ENCODE measurements at regions not wholly inside any gene's neighbourhood (a gene's known extent, or its start where the extent isn't known, plus 50 kb on each side); places are given as distances from the start of the nearest gene placed in this dataset.

DNA sequence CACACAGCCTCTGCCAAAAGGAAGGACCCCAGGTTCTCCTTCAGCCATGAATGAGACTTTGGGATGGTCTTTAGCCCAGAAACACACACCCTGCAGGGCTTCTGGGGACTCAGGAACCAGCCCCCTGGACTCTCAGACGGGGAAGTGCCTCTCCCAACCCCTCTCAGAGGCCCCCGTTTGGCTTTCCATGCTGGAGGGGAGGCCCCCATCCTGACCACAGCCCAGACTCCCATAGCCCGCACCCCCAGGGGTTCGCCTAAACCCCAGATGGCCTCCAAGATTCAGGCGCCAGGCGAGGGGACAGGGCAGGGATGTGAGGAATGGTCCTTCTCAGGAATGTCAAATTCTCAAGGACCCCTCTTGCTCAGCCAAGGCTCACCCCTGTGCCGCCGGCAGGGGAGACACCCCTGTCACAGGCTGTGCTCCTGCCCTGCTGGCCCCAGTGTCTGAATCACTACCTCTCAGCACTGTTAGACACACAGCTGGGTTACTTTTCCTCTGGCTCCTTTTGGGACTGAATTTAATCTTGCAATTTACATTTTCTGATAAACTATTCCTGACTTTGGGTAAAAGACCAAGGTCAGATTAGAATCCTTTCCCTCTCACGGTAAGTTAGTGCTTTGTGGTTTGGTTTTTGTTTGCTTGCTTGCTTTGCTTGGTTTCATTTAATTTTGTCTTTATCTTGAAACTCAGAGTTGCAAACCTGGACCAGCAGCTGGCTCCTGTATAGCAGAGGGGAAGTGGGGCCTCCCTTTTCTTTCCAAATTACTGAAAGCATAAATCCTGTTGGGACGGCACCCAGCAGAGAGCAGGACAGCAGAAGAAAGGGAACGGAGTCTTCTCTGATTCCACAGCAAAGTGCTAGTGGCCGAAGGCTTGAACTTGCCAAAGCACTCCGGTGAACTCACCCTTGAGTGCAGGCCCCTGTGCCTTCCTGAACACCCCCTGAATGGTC, 198.9 kb upstream of the RAB6C start:
- no peaks in the 10 kb centered on the region for H3K4me1 Mint-ChIP-seq
- peak overlapping the region in 1 of 3 donors; percentile 59 for H3K27ac Mint-ChIP-seq
- Histone ChIP-seq H3K4me3 (ENCODE audit: low read depth, low read length) (no peak overlapping the region), H3K27ac (ENCODE audit: insufficient read depth, low read length, poor library complexity, severe bottlenecking) (no peak overlapping the region), H3K27me3 (ENCODE audit: control insufficient read depth, insufficient read depth, low read length) (no peaks in the 10 kb centered on the region), H3K36me3 (ENCODE audit: control insufficient read depth, insufficient read depth, low read length) (no peaks in the 10 kb centered on the region), H3K9me3 (ENCODE audit: control insufficient read depth in 2 of 2, low read length in 2 of 2) (no peaks in the 10 kb centered on the region), H3K4me1 (ENCODE audit: control insufficient read depth, insufficient read depth, low read length, poor library complexity, severe bottlenecking) (no peaks in the 10 kb centered on the region)
- DNase-seq: no peak
- H3K9me3 Mint-ChIP-seq: no peaks in the 10 kb centered on the region
- H3K4me3 Mint-ChIP-seq: no peak overlapping the region
- no peaks in the 10 kb centered on the region for H3K36me3 Mint-ChIP-seq
- no peak for ATAC-seq (ENCODE audit: low read depth in 2 of 2)
- H3K27me3 Mint-ChIP-seq: peaks cover 6% of the 10 kb centered on the region

DNA sequence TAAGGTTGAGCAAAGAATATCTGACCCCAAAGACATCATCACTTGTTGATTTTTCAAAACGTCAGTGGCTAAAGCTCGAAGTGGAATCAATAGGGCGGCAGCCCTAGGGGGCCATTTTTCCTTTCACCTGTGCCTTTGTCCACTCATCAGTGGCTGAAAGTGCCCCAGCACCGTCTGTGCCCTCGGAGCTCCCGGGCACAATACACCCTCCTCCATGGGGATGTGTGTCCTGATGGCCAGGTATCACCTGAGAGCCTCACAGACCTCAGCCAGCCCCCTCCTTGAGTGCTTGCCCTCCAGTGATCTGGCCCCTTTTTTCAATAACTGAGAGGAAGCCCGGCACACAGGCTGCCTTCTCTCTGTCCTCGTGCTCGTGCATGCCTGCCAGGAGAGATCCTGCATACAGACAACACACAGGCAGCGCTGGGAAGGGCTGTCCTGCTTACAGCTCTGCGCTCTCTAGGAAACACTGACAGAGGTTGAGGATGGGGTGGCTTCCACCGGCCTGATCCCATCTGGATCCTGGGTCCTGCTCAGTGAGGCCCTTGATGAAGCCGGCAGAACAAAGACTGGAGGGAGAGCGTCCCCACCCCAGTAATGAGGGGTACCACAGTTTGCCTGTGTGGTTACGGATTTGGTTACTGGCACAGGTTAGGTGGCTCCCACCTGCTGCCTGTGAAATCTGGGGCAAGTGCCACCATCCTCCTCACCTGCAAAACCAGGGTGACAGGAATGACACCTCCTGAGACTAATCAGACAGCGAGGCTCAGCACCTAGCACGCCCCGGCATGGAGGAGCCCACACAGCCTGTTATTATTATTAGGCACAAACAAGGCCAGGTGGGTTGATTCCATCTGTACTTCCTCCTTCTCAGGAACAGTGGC, 197.5 kb upstream of the RAB6C start:
- no peaks in the 10 kb centered on the region for H3K4me1 ChIP-seq (ENCODE audit: control insufficient read depth, insufficient read depth, low read length, poor library complexity, severe bottlenecking)
- no peak overlapping the region for H3K4me3 Mint-ChIP-seq
- no peaks in the 10 kb centered on the region for H3K9me3 ChIP-seq (ENCODE audit: control insufficient read depth in 2 of 2, low read length in 2 of 2)
- H3K36me3 Mint-ChIP-seq: no peaks in the 10 kb centered on the region
- DNase-seq: no peak
- H3K27ac ChIP-seq (ENCODE audit: insufficient read depth, low read length, poor library complexity, severe bottlenecking): no peak overlapping the region
- ATAC-seq (ENCODE audit: low read depth in 2 of 2): no peak
- H3K4me1 Mint-ChIP-seq: no peaks in the 10 kb centered on the region
- no peak overlapping the region for H3K4me3 ChIP-seq (ENCODE audit: low read depth, low read length)
- H3K27me3 ChIP-seq (ENCODE audit: control insufficient read depth, insufficient read depth, low read length): no peaks in the 10 kb centered on the region
- H3K9me3 Mint-ChIP-seq: no peaks in the 10 kb centered on the region
- peak overlapping the region in 1 of 3 donors; percentile 59 for H3K27ac Mint-ChIP-seq
- H3K36me3 ChIP-seq (ENCODE audit: control insufficient read depth, insufficient read depth, low read length): no peaks in the 10 kb centered on the region
- no peaks in the 10 kb centered on the region for H3K27me3 Mint-ChIP-seq

DNA sequence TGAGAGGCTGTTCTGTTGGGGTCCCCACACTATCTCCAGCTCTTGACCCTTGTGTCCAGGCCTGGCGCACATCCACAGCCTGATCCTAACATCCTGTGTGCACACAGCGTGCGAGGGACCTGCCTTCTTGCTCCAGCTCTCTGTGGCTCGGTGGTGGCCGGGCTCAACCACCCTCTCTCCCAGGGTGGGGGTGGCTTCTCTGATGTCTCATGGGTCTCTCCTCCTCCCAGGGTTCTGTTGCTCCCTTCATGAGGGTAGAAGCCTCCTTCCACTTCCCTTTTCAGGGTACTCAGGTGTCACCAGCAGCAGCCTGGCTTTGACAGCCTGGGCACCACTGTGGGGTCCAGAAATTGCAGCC, 196.9 kb upstream of the RAB6C start:
- no peak for DNase-seq
- ATAC-seq (ENCODE audit: low read depth in 2 of 2): no peak
- no peak overlapping the region for H3K4me3 ChIP-seq (ENCODE audit: low read depth, low read length)
- H3K9me3 ChIP-seq (ENCODE audit: control insufficient read depth in 2 of 2, low read length in 2 of 2): no peaks in the 10 kb centered on the region
- no peaks in the 10 kb centered on the region for H3K4me1 Mint-ChIP-seq
- H3K27me3 ChIP-seq (ENCODE audit: control insufficient read depth, insufficient read depth, low read length): no peaks in the 10 kb centered on the region
- H3K9me3 Mint-ChIP-seq: no peaks in the 10 kb centered on the region
- no peak overlapping the region for H3K27ac Mint-ChIP-seq
- H3K36me3 ChIP-seq (ENCODE audit: control insufficient read depth, insufficient read depth, low read length): no peaks in the 10 kb centered on the region
- no peak overlapping the region for H3K27ac ChIP-seq (ENCODE audit: insufficient read depth, low read length, poor library complexity, severe bottlenecking)
- H3K27me3 Mint-ChIP-seq: no peaks in the 10 kb centered on the region
- H3K4me1 ChIP-seq (ENCODE audit: control insufficient read depth, insufficient read depth, low read length, poor library complexity, severe bottlenecking): no peaks in the 10 kb centered on the region
- H3K36me3 Mint-ChIP-seq: no peaks in the 10 kb centered on the region
- no peak overlapping the region for H3K4me3 Mint-ChIP-seq

- no peak overlapping the region for H3K27ac Mint-ChIP-seq
- peaks cover 0 to 2% (median 0%) of the 10 kb centered on the region in 7 donors for H3K9me3 Mint-ChIP-seq
- Histone ChIP-seq H3K27me3 (ENCODE audit: control insufficient read depth, insufficient read depth, low read length) (no peaks in the 10 kb centered on the region), H3K4me3 (ENCODE audit: low read depth, low read length) (no peak overlapping the region), H3K9me3 (ENCODE audit: control insufficient read depth in 2 of 2, low read length in 2 of 2) (no peaks in the 10 kb centered on the region), H3K36me3 (ENCODE audit: control insufficient read depth, insufficient read depth, low read length) (no peaks in the 10 kb centered on the region), H3K27ac (ENCODE audit: insufficient read depth, low read length, poor library complexity, severe bottlenecking) (no peak overlapping the region), H3K4me1 (ENCODE audit: control insufficient read depth, insufficient read depth, low read length, poor library complexity, severe bottlenecking) (no peaks in the 10 kb centered on the region)
- H3K36me3 Mint-ChIP-seq: no peaks in the 10 kb centered on the region
- H3K4me1 Mint-ChIP-seq: no peaks in the 10 kb centered on the region
- H3K4me3 Mint-ChIP-seq: no peak overlapping the region
- ATAC-seq (ENCODE audit: low read depth in 2 of 2) (no peak), DNase-seq (no peak)
- no peaks in the 10 kb centered on the region for H3K27me3 Mint-ChIP-seq
Measured at GRCh38 chr2:129784486-129784885, 195.0 kb upstream of the RAB6C start.

DNA sequence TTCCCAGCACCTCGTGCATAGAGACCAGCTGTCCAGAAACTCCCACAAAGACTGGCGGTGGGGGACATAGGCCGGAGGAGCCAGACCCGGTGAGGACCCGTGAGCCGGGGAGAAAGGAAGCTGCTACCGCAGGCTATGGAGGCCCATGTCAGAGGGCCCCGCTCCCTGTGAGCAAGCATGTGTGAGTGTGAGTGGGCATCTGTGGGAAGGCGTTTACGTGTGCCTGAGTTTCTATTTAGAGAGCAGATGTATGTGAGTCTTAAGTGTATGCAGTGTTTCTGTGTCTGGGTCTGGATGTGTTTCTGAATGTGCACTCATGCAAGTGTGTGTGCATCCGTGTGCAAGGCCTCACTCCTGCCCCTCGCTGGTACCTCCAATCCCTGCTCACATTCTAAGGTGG, 187.8 kb upstream of the RAB6C start:
- no peak overlapping the region for H3K27ac Mint-ChIP-seq
- peaks cover 0 to 2% (median 0%) of the 10 kb centered on the region in 7 donors for H3K9me3 Mint-ChIP-seq
- Histone ChIP-seq H3K27ac (ENCODE audit: insufficient read depth, low read length, poor library complexity, severe bottlenecking) (no peak overlapping the region), H3K4me3 (ENCODE audit: low read depth, low read length) (no peak overlapping the region), H3K36me3 (ENCODE audit: control insufficient read depth, insufficient read depth, low read length) (no peaks in the 10 kb centered on the region), H3K4me1 (ENCODE audit: control insufficient read depth, insufficient read depth, low read length, poor library complexity, severe bottlenecking) (no peaks in the 10 kb centered on the region), H3K27me3 (ENCODE audit: control insufficient read depth, insufficient read depth, low read length) (no peaks in the 10 kb centered on the region), H3K9me3 (ENCODE audit: control insufficient read depth in 2 of 2, low read length in 2 of 2) (no peaks in the 10 kb centered on the region)
- H3K4me3 Mint-ChIP-seq: no peak overlapping the region
- H3K36me3 Mint-ChIP-seq: no peaks in the 10 kb centered on the region
- ATAC-seq (ENCODE audit: low read depth in 2 of 2) (no peak), DNase-seq (no peak)
- H3K4me1 Mint-ChIP-seq: no peaks in the 10 kb centered on the region
- H3K27me3 Mint-ChIP-seq: no peaks in the 10 kb centered on the region

GRCh38 chr2:129793431-129793902, 186.0 kb upstream of the RAB6C start:
- Mint-ChIP-seq H3K4me1 (no peaks in the 10 kb centered on the region), H3K4me3 (no peak overlapping the region), H3K27ac (no peak overlapping the region), H3K27me3 (no peaks in the 10 kb centered on the region), H3K36me3 (no peaks in the 10 kb centered on the region), H3K9me3 (peaks cover 0 to 2% (median 0%) of the 10 kb centered on the region in 7 donors)
- Histone ChIP-seq H3K9me3 (ENCODE audit: control insufficient read depth in 2 of 2, low read length in 2 of 2) (no peaks in the 10 kb centered on the region), H3K27me3 (ENCODE audit: control insufficient read depth, insufficient read depth, low read length) (no peaks in the 10 kb centered on the region), H3K36me3 (ENCODE audit: control insufficient read depth, insufficient read depth, low read length) (no peaks in the 10 kb centered on the region), H3K27ac (ENCODE audit: insufficient read depth, low read length, poor library complexity, severe bottlenecking) (no peak overlapping the region), H3K4me3 (ENCODE audit: low read depth, low read length) (no peak overlapping the region), H3K4me1 (ENCODE audit: control insufficient read depth, insufficient read depth, low read length, poor library complexity, severe bottlenecking) (no peaks in the 10 kb centered on the region)
- ATAC-seq (ENCODE audit: low read depth in 2 of 2) (no peak), DNase-seq (no peak)

GRCh38 chr2:129794116-129794515, 185.3 kb upstream of the RAB6C start:
- Histone ChIP-seq H3K4me3 (ENCODE audit: low read depth, low read length) (no peak overlapping the region), H3K27me3 (ENCODE audit: control insufficient read depth, insufficient read depth, low read length) (no peaks in the 10 kb centered on the region), H3K36me3 (ENCODE audit: control insufficient read depth, insufficient read depth, low read length) (no peaks in the 10 kb centered on the region), H3K4me1 (ENCODE audit: control insufficient read depth, insufficient read depth, low read length, poor library complexity, severe bottlenecking) (no peaks in the 10 kb centered on the region), H3K27ac (ENCODE audit: insufficient read depth, low read length, poor library complexity, severe bottlenecking) (no peak overlapping the region), H3K9me3 (ENCODE audit: control insufficient read depth in 2 of 2, low read length in 2 of 2) (no peaks in the 10 kb centered on the region)
- no peak for ATAC-seq (ENCODE audit: low read depth in 2 of 2)
- Mint-ChIP-seq H3K27me3 (no peaks in the 10 kb centered on the region), H3K4me1 (no peaks in the 10 kb centered on the region), H3K36me3 (no peaks in the 10 kb centered on the region), H3K27ac (no peak overlapping the region), H3K9me3 (peaks cover 0 to 1% (median 0%) of the 10 kb centered on the region in 7 donors), H3K4me3 (no peak overlapping the region)
- DNase-seq: no peak

Data from CD4-positive, CD25-positive, alpha-beta regulatory T cell (primary cell).